Fibroblast of villous mesenchyme (primary cell): ENCODE measurements at regions not wholly inside any gene's neighbourhood (a gene's known extent, or its start where the extent isn't known, plus 50 kb on each side); places are given as distances from the start of the nearest gene placed in this dataset.
A peak's percentile ranks its signal among the peaks of the same experiment; 100 is the strongest.

ENCODE experiments used
- DNase-seq: peaks from one replicate; pipeline ENCODE4 v3.0.0-alpha.2; 2010; ENCODE audit warnings: low read depth
- H3K4me3 ChIP-seq: 2 replicates; pipeline ENCODE4 v1.5.1; 2011; ENCODE audit warnings: low read depth, mild to moderate bottlenecking, low read length
- TF ChIP-seq, protein P1 (sequence below): IDR thresholded peaks from 2 replicates; pipeline ENCODE4 v1.5.1; 2012; ENCODE audit warnings: low read depth, mild to moderate bottlenecking, low read length; ENCODE audit not compliant: insufficient read depth

- TF ChIP-seq, protein P1, sequence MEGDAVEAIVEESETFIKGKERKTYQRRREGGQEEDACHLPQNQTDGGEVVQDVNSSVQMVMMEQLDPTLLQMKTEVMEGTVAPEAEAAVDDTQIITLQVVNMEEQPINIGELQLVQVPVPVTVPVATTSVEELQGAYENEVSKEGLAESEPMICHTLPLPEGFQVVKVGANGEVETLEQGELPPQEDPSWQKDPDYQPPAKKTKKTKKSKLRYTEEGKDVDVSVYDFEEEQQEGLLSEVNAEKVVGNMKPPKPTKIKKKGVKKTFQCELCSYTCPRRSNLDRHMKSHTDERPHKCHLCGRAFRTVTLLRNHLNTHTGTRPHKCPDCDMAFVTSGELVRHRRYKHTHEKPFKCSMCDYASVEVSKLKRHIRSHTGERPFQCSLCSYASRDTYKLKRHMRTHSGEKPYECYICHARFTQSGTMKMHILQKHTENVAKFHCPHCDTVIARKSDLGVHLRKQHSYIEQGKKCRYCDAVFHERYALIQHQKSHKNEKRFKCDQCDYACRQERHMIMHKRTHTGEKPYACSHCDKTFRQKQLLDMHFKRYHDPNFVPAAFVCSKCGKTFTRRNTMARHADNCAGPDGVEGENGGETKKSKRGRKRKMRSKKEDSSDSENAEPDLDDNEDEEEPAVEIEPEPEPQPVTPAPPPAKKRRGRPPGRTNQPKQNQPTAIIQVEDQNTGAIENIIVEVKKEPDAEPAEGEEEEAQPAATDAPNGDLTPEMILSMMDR: no peak
- DNase-seq: peak; percentile 14
- H3K4me3 ChIP-seq: no peak overlapping the region
Observed at GRCh38 chr5:104793031-104793754, 1230.6 kb upstream of the NUDT12 start.

GRCh38 chr5:104789366-104789765 lies 1226.8 kb upstream of the NUDT12 start:
- H3K4me3 ChIP-seq: no peak overlapping the region
- DNase-seq: no peak
- TF ChIP-seq, protein P1: no peak

- DNase-seq: no peak
- H3K4me3 ChIP-seq: no peak overlapping the region
- TF ChIP-seq, protein P1: no peak
Observed at GRCh38 chr5:104785097-104785496, 1222.5 kb upstream of the NUDT12 start.

DNA sequence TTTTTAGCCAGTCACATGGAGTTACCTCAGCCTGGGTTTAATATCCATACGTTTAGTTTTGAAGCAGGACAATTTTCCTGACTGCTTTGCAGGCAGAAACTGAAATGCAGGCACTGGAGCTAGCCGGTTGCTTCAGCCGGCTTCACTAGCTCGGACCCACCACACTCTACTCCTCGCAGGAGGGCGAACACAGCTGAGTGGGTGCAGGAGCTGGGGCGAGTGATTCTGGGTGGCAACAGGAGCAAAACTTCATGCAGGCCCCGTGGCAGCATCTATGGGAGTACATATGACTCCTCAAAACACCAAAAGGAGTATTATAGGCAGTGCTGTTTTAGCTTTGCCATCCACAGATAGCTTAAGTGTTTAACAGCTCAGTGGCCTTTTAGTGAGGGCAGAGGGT lies 1211.8 kb upstream of the NUDT12 start:
- no peak for DNase-seq
- no peak overlapping the region for H3K4me3 ChIP-seq
- TF ChIP-seq, protein P1: no peak

GRCh38 chr5:104764197-104764596 lies 1201.6 kb upstream of the NUDT12 start:
- TF ChIP-seq, protein P1: no peak
- no peak for DNase-seq
- no peak overlapping the region for H3K4me3 ChIP-seq

DNA sequence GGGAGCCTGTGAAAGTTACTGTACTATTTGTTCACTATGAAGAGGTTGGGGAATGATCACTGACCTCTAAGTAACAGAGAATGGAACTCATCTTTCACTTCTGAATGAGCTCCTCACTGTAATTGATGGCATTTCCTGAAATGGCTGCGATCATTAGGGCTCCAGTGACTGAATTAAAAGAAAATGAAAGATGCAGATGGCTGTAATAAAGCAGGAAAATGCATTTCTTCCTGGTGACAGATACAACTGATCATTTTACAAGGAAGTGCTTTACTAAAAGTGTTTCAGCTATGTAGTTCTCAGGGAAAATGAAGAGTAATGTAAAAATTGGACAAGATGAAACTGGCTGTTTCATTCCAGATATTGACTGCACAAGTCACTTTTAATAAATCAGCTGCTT lies 1200.6 kb upstream of the NUDT12 start:
- TF ChIP-seq, protein P1: no peak
- no peak overlapping the region for H3K4me3 ChIP-seq
- DNase-seq: no peak

- no peak for DNase-seq
- H3K4me3 ChIP-seq: no peak overlapping the region
- TF ChIP-seq, protein P1: no peak
Observed at GRCh38 chr5:104757915-104758314, 1195.3 kb upstream of the NUDT12 start.
